ENCODE measurements at regions not wholly inside any gene's neighbourhood (a gene's known extent, or its start where the extent isn't known, plus 50 kb on each side); places are given as distances from the start of the nearest gene placed in this dataset.

DNA sequence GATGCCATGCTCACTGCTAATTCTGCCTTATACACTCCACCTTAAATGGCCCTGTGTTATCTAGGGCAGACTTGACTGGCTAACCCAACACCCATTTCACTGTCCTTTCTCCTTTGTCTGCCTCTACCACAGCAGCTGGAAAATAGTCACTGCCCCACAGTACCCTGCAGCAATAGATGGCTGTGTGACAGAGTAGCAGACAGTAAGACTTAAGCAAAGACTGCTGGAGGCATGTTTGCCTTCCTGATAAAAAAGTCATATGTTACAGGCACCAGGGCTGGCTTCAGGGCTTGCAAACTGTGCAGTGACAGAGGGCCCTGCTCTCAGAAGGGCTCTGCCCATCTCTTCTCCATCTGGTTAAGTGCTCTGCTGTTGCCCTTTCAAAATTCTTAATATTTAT, 332.6 kb upstream of the GHITM start:
- DNase-seq, result no peak

GRCh38 chr10:83809001-83809400, 330.3 kb upstream of the GHITM start:
- no peak for DNase-seq

DNA sequence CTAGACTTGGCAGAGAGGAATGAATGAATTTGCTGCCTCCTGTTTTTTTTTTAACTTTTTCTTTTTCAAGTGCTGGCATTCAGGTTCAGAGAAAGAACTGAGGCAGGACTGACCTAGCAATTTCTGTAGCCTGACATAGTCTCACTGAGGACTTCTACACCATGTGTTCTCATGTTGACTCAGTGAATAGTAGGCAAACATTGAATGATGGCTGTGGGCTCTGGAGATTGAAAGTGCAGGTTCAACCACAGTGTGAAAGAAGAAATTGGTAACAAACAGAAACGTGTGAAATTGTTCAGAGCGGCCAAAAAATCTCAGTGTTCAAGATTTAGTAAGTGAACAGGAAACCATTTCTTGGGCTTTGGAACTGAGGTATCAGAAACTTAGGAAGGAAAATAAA, 322.4 kb upstream of the GHITM start:
- DNase-seq, result no peak

- no peak for DNase-seq
These were observed 321.5 kb upstream of the GHITM start for GRCh38 chr10:83817797-83818196.

DNA sequence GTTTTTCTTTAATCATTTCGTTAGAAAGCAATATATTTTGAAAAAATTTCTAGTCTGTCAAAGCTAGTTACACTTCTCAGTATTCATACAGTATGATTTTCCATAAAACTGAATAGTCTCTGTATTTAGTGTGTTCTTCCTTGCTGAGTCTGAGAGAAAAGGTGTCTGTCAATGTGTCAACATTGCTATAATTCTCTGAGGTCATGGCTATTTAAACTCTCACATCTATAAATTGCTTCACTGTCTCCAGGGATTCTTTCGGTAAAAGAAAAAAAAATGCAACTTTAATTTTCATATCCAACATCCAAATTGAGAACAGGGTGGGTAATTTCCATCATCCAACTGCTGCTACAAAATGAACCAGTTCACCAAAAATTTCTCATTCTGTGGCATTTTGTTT, 319.7 kb upstream of the GHITM start:
- no peak for DNase-seq

DNA sequence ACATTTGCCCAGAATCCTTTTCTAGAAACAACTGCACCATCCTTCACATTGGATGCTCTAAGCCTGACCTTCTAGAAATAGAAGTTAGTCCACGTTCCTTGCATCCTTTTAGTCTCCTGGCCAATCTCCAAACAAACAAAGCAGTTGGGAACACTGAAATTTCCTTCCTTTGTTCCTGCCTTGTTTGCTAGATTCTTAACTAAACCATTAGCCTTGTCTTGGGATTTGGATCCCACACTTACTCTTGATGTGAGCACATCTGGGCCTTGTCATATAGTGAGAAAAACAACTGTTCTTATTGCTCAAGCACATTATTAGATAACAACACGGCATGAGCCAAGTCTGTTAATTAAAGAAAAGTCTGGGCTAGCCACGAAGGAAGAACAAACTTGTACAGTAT, 319.3 kb upstream of the GHITM start:
- no peak for DNase-seq

- DNase-seq, result no peak
These were observed 315.2 kb upstream of the GHITM start for GRCh38 chr10:83824099-83824498.

DNA sequence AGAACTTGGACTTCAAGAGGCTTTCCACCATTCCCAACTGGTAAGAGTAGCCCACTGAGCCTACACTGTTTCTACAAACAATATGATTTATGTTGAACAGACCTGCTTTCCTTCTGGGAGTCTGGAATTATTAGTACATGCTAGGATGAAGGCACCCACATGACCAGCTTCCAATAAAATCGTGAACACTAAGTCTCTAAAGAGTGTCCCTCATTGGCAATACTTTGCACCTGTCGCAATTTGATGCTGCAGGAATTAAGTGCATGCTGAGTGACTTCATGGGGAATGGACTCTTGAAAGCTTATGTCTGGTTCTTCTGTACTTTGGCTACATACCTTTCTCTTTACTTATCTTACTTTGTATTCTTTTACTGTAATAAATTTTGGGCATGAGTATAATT, 305.2 kb upstream of the GHITM start:
- DNase-seq, result no peak

GRCh38 chr10:83835945-83836745, 303.2 kb upstream of the GHITM start:
- no peak for DNase-seq

DNA sequence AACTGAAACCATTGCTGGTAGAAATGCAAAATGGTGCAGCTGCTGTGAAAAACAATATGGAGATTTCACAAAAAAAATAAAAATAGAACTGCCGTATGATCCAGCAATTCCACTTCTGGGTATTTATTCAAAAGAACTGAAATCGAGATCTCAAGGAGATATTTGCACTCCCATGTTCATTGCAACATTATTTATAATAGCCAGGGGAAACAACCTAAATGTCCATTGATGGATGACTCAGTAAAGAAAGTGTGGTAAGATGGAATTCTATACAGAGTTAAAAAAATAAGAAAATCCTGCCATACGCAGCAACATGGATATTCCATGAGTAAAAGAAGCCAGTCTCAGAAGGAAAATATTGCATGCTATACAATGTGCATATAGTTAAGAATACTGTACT, 290.6 kb upstream of the GHITM start:
- no peak for DNase-seq

DNA sequence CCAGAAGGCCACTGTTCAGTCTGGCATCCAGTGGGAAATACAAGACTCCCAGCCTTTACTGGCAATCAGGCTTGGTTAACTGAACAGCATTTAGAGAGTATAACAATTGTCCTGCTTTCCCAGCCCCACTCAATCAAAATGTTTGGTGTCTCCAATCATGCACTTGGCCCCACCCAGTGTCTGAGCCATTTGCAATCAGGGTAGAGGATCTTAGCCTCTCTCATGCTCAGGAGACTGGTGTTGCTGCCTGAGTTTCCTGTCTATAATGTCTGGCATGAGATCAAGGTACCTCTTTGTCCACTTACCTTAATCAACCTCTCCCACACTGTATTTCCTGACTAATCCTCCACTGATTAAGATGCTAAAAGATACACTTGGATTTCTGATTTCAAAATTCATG, 290.2 kb upstream of the GHITM start:
- DNase-seq, result no peak

DNA sequence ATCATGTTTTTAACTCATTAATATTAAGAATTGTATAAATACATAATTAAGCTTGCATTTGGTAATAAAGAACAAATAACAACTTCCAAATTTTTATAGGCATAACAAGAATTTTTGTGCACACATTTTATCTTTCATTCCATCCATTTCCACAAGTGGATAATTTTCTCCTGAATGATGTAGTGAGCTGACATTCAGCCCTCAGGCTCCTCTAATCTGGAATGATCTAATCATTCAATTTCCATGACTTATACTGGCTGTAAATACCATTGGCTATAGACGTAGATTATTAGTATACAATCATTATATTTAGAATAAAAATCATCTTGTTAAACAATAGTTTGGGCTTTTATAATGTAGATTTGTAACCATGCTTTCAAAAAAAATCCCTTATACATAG, 287.2 kb upstream of the GHITM start:
- no peak for DNase-seq

DNA sequence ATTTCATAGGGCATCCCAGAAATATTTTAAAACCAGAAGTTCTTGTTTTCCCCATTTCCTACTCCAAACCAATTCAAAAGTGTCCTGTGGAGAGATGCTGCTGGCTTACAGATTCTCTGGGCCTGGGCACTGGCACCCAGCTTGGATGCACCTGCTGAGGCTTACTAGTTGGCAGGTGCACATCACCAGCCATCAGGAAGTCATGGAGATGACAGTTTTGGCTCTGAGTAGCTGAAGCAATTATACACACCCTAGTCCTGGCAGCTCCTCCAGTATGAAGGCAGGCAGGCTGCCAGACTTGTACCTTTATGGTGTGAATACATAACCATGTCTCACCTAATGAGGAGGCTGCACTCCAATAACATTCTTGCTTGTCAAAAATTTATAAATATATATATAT, 276.6 kb upstream of the GHITM start:
- no peak for DNase-seq

GRCh38 chr10:83863283-83863966, 275.9 kb upstream of the GHITM start:
- DNase-seq, result no peak

DNA sequence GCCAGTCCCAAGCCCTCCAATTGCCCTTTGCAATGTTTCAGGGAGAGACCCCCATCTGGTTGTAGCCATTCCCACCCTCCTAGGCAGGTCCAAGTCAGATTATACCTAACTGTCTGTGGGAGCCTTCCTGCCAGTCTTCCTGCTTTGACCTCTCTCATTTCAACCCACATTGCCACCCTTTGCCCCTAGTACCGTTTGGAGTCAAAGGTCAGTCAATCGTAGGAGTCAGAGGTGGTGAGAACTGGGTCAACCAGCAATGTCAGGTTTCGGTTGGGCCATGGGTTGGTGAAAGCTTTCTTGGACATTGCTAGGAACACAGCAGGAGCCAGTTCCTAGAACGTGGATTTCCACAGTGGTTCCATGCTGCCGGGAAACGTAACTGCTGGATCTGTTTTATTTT, 269.4 kb upstream of the GHITM start:
- DNase-seq, result no peak

DNA sequence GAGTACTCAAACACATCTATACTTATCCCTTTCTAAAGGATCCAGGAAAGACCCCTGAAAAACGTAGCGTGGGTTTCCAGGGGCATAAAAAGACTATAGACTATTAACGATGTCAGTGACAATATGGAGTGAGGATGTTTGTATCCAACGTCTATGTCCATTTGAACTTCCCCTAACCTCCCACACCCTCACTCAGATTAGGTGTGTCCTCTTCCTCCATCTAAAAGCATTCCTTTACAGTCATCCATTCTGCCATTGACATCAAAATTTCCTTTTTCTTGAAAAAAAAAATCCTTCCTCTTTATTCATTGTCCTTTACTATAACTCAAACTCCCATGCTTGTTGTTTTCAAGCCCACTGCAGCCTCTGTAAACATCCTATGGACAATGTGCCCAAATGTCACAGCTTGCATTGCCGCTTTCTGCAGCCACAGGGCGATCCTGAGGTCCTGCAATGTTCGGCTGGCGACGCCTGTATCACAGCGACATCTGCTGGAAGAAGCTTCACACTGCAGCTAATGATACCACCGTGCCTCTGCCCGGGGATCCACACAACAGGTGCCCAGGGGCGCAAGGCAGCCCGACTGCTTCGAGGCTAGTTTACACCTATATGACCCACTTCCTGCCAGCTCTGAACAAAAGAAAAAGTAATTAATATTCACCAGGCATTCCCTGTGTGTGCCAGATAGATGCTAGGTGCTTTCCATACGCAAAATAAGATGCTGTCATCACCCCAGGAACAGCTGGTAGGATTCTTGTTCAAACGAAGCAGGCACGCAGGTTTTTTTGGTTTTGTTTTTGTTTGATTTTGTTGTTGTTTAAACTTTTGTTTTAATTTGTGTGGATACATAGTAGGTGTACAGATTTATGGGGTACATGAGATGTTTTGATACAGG, 267.9 kb upstream of the GHITM start:
- peak; percentile 77 for DNase-seq

GRCh38 chr10:83880252-83880791, 259.0 kb upstream of the GHITM start:
- no peak for DNase-seq

- DNase-seq, result peak; percentile 25
These were observed 257.6 kb upstream of the GHITM start for GRCh38 chr10:83881661-83882060.

DNA sequence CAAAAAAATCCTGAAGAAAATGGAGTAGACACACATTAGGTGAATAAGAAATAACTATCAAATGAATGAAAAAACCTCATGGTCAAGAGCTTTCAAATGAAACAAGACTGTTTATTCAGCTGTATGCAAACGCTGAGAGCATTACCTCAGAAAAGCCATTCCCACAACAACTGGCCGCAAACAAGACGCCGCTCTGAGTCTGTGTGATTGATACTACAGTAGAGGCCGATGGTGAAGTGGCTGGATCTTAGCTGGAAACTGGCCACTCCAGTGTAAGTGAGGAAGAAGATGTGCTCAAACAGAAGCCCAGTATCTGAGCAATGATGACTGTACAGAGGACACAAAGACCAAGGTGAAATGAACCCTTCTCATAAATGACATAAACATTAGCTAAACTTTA, 252.4 kb upstream of the GHITM start:
- DNase-seq, result no peak

- DNase-seq, result no peak
These were observed 246.6 kb upstream of the GHITM start for GRCh38 chr10:83892737-83893136.

DNA sequence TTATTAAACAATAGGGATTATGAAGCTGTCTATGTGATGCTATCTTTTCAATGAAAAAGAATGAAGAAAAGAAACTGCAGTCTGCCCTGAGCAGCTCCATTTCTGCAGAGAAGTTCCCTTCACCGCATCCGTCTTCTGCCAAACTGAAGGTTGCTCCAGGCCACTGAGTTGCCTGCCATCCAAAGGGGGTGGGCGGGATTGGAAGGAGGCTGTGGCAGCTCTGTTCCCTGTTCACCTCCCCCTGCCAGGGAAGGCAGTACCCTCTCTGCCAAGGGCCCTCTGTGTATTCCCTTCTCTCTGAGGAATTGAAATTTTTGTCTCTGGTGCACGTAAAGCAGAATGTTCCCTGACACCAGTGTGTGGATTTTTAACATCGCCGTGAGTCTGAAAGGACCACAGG, 243.1 kb upstream of the GHITM start:
- no peak for DNase-seq

- no peak for DNase-seq
These were observed 241.7 kb upstream of the GHITM start for GRCh38 chr10:83897626-83898025.

DNA sequence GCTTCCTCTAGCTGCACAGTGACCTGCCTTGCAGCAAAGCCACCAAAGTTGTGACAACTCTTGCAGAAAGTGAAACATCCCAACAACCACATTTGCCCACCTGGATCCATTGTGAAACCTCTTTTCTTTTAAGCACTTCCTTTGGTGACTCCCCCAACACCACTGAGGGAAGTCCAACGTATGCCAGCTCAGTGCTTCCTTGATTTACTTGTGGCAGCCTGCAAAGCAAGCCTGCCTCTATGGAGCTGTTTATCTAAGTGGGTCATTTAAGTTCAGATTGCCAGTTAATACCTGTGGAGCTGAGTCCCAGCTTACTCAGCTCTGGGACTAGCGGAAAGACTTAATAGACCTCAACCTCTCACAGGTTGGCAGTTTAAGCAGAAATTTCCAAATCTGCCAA, 230.8 kb upstream of the GHITM start:
- no peak for DNase-seq
